ENCODE measurements at regions not wholly inside any gene's neighbourhood (a gene's known extent, or its start where the extent isn't known, plus 50 kb on each side); places are given as distances from the start of the nearest gene placed in this dataset.

DNA sequence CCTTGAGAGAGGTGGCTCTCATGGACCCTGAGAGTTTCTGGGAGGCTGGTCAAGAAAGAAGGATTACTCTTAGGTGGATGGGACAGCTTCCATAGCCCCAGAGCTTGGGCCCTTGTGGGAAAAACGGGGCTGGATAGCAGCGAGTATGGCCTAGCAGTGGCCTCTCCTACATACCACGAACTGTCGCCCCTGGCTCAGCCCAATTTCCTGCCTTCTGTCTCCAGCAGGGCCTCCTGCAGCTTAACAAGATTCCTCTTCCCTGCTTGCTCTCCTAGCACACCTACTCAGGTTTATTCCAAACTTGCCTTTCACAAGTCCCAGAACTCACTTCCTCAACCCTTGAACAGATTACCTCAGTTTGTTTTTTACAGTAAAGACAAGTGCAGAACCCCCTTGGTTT lies 139.7 kb upstream of the TPM1 start:
- no peak overlapping the region for H3K27ac Mint-ChIP-seq (ENCODE audit: low read depth, unreplicated experiment)
- H3K9me3 Mint-ChIP-seq (ENCODE audit: unreplicated experiment), result no peaks in the 10 kb centered on the region
- H3K4me3 Mint-ChIP-seq (ENCODE audit: unreplicated experiment), result no peak overlapping the region
- H3K27me3 Mint-ChIP-seq (ENCODE audit: insufficient read depth, unreplicated experiment), result no peaks in the 10 kb centered on the region
- intact Hi-C loops (cut with micrococcal nuclease), result loop anchor here (5.0 kb wide), 1 partner anchor 39 kb away; no protein-coding TSS in a partner anchor
- DNase-seq (ENCODE audit: unreplicated experiment), result no peak
- peaks cover 32% of the 10 kb centered on the region for H3K4me1 Mint-ChIP-seq (ENCODE audit: insufficient read depth, unreplicated experiment)
- TF ChIP-seq CTCF (IDR thresholded peaks at IDR 0.05; ENCODE audit: unreplicated experiment), result no peak
- BruUV-seq (replicated peaks), result no TSS peak
- POLR2A ChIA-PET, result no interaction called here
- no peaks in the 10 kb centered on the region for H3K36me3 Mint-ChIP-seq (ENCODE audit: insufficient read depth, unreplicated experiment)
- CTCF ChIA-PET, result interaction anchor here (0.5 kb wide), 1 partner anchor 144 kb away, joined by 4 read pairs; no protein-coding TSS in a partner anchor

DNA sequence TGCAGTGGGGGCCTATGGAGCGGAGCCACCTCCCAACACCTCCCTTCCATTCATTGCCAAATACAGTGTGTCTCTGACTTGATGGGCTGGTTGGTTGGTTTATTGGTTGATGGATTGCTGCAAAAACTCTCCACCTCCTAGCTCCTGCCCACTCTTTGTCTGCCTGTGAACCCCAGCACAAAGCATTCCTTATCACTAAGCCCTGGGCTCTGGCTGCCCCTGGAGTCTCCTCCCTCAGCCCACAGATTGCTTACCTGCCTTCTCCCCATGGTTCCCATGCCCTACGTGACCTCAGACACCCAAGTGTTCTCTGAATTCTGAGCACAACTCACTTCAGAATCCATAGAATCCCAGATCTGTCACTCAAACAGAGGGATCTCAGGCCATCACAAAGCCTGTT lies 139.1 kb upstream of the TPM1 start:
- ChIA-PET CTCF (interaction anchor here (0.5 to 0.6 kb wide), 2 partner anchors 28 to 144 kb away, joined by 4 read pairs; no protein-coding TSS in a partner anchor), POLR2A (no interaction called here)
- H3K4me1 Mint-ChIP-seq (ENCODE audit: insufficient read depth, unreplicated experiment), result peaks cover 26% of the 10 kb centered on the region
- no peak for TF ChIP-seq CTCF (IDR thresholded peaks at IDR 0.05; ENCODE audit: unreplicated experiment)
- H3K4me3 Mint-ChIP-seq (ENCODE audit: unreplicated experiment), result no peak overlapping the region
- no peaks in the 10 kb centered on the region for H3K36me3 Mint-ChIP-seq (ENCODE audit: insufficient read depth, unreplicated experiment)
- H3K27ac Mint-ChIP-seq (ENCODE audit: low read depth, unreplicated experiment), result no peak overlapping the region
- DNase-seq (ENCODE audit: unreplicated experiment), result no peak
- H3K27me3 Mint-ChIP-seq (ENCODE audit: insufficient read depth, unreplicated experiment), result no peaks in the 10 kb centered on the region
- BruUV-seq (replicated peaks), result no TSS peak
- intact Hi-C loops (cut with micrococcal nuclease), result loop anchor here (5.0 kb wide), 1 partner anchor 39 kb away; no protein-coding TSS in a partner anchor
- H3K9me3 Mint-ChIP-seq (ENCODE audit: unreplicated experiment), result no peaks in the 10 kb centered on the region

DNA sequence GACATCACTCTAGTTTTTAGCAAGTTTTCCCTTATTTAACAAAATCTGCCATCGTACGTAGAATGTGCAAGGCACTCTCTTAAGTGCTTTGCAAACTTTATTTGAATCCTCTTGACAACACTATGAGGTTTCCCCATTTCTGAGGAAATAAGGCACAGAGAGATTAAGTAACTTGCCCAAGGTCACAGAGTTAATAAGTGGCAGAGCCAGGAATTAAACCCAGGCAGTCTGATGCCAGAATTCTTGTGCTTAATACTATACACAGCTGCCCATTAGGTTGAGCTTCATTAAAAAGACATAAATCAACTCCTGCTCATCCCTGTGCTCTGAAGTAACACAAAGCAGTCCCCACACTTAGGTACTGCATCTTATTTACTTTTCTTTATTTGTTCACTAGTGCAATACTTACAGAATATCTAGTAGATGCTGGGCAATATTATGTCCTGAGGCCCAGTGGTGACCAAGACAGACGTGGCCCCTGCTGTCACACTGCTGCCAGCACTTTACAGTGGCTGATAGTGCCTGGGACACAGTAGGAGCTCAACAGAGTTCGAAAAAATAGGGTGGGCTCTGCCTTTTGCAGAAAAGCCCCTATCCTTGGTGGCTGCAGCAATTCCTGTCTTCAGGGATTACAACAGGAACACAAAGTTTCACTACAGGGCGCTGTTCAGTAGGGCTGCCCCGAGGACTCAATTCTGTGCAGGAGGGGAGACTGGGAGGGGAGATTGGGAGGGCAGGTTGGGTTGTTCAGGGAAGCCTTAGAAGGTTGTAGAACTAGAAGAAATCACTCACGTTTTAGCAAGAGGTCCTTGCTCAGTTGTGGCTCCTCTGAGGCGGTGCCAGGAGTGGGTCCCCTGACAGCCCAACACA lies 138.3 kb upstream of the TPM1 start:
- Mint-ChIP-seq H3K27me3 (ENCODE audit: insufficient read depth, unreplicated experiment) (no peaks in the 10 kb centered on the region), H3K27ac (ENCODE audit: low read depth, unreplicated experiment) (no peak overlapping the region), H3K9me3 (ENCODE audit: unreplicated experiment) (no peaks in the 10 kb centered on the region), H3K4me3 (ENCODE audit: unreplicated experiment) (no peak overlapping the region), H3K36me3 (ENCODE audit: insufficient read depth, unreplicated experiment) (no peaks in the 10 kb centered on the region), H3K4me1 (ENCODE audit: insufficient read depth, unreplicated experiment) (peaks cover 17% of the 10 kb centered on the region)
- intact Hi-C loops (cut with micrococcal nuclease), result loop anchor here (5.0 kb wide), 1 partner anchor 38 kb away; no protein-coding TSS in a partner anchor
- no peak for DNase-seq (ENCODE audit: unreplicated experiment)
- BruUV-seq (replicated peaks), result no TSS peak
- TF ChIP-seq CTCF (IDR thresholded peaks at IDR 0.05; ENCODE audit: unreplicated experiment), result no peak
- CTCF ChIA-PET, result interaction anchor here (0.6 kb wide), 1 partner anchor 28 kb away, joined by 4 read pairs; no protein-coding TSS in a partner anchor
- POLR2A ChIA-PET, result no interaction called here

DNA sequence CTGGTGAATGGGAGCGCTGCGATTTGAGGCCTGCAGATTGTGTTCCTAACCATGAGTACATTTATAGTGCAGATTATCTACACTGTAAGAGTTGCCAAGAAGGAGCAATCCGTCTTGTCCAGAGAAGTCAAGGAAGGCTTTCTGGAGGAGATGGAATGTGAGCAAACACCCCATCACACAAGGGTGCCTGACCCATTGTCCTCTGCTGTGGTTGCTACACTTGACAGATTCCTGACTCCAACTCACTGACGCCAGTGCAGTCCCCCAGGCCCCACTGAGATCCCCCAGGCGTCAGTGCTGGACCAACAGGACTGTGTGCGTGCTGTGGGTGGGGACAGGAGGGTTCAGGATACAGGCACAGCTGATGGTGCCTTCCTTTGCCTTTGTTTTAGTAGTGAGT lies 135.9 kb upstream of the TPM1 start:
- no peaks in the 10 kb centered on the region for H3K4me1 Mint-ChIP-seq (ENCODE audit: insufficient read depth, unreplicated experiment)
- ChIA-PET POLR2A (no interaction called here), CTCF (no interaction called here)
- intact Hi-C loops (cut with micrococcal nuclease), result no loop called here
- H3K36me3 Mint-ChIP-seq (ENCODE audit: insufficient read depth, unreplicated experiment), result no peaks in the 10 kb centered on the region
- no peaks in the 10 kb centered on the region for H3K9me3 Mint-ChIP-seq (ENCODE audit: unreplicated experiment)
- no peak overlapping the region for H3K4me3 Mint-ChIP-seq (ENCODE audit: unreplicated experiment)
- no peaks in the 10 kb centered on the region for H3K27me3 Mint-ChIP-seq (ENCODE audit: insufficient read depth, unreplicated experiment)
- DNase-seq (ENCODE audit: unreplicated experiment), result no peak
- no peak for TF ChIP-seq CTCF (IDR thresholded peaks at IDR 0.05; ENCODE audit: unreplicated experiment)
- no TSS peak for BruUV-seq (replicated peaks)
- no peak overlapping the region for H3K27ac Mint-ChIP-seq (ENCODE audit: low read depth, unreplicated experiment)
